NT2/D1 (cell line): ENCODE measurements at regions not wholly inside any gene's neighbourhood (a gene's known extent, or its start where the extent isn't known, plus 50 kb on each side); places are given as distances from the start of the nearest gene placed in this dataset.

Experiments used
- DNase-seq: peaks from one replicate; pipeline ENCODE4 v3.0.0-alpha.2; 2011; ENCODE audit warnings: low read depth, low spot score
- H3K27me3 ChIP-seq: 2 replicates; pipeline ENCODE4 v1.6.0; 2011; ENCODE audit warnings: mild to moderate bottlenecking; ENCODE audit not compliant: insufficient read length, insufficient read depth
- H3K36me3 ChIP-seq: 2 replicates; pipeline ENCODE4 v1.6.1; 2011; ENCODE audit warnings: mild to moderate bottlenecking, low read length, mixed read lengths; ENCODE audit not compliant: insufficient read depth, insufficient read length
- H3K4me1 ChIP-seq: 2 replicates; pipeline ENCODE4 v1.5.1; 2011; ENCODE audit not compliant: insufficient read depth, insufficient read length
- H3K4me3 ChIP-seq: 2 replicates; pipeline ENCODE4 v1.5.1; 2011; ENCODE audit warnings: low read depth; ENCODE audit not compliant: insufficient read length
- H3K9ac ChIP-seq: 2 replicates; pipeline ENCODE4 v1.6.0; 2011; ENCODE audit warnings: low read depth; ENCODE audit not compliant: insufficient read length
- H3K9me3 ChIP-seq: 2 replicates; pipeline ENCODE4 v1.5.1; 2011; ENCODE audit warnings: mild to moderate bottlenecking, low read length; ENCODE audit not compliant: insufficient read depth
- SUZ12 ChIP-seq: IDR thresholded peaks from 2 replicates; pipeline ENCODE4 v1.6.1; 2011; ENCODE audit not compliant: insufficient read length, insufficient read depth; ENCODE audit errors: extremely low read depth
- YY1 ChIP-seq: IDR thresholded peaks from 2 replicates; pipeline ENCODE4 v1.6.1; 2011; ENCODE audit not compliant: insufficient read length, insufficient read depth
- ZNF274 ChIP-seq: IDR thresholded peaks from 2 replicates; pipeline ENCODE4 v1.6.1; 2011; ENCODE audit warnings: mild to moderate bottlenecking, low read depth, low read length

DNA sequence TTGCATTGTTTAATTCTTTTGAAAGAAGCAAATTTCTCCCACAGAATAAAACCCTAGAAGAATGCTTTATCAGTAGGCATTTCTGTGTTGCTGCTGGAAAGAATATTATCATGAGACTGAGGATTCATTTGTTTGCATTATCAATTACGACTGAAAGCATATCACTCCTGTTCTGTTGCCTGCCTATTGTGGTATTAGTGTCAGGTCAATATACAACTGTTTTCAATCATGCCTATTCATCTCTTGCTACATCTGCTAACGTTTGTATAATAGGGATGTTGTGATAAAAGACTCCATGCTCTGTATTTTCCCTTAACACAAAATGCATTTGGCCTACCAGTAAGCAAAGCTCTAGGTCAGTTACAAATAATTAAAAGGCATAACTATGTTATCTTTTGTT lies 221.5 kb downstream of the PTPRC start:
- DNase-seq: no peak
- TF ChIP-seq ZNF274: no peak
- TF ChIP-seq YY1: no peak
- TF ChIP-seq SUZ12: no peak
- H3K9me3 ChIP-seq: no peaks in the 10 kb centered on the region

DNA sequence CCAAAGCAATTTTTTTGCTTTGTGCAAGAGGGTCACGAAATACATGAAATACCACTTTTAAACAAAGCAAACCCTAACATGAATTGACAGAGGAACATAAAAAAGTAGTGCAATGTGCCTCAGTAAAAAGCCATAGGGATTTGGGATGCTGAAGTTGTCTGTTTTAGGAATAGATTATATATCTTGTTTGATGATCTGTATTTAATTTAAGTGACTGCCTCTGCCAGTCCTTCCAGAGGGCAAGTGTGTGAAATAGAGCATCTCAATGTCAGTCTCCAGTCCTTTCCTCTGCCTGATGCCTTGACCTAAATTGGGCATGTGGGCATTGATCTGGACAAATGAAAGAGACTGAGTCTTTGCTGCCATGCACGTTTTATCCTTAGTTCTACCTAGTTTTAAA lies 222.8 kb downstream of the PTPRC start:
- Histone ChIP-seq H3K4me3 (no peak overlapping the region), H3K4me1 (no peaks in the 10 kb centered on the region)
- no peak for TF ChIP-seq ZNF274
- no peak for TF ChIP-seq YY1
- TF ChIP-seq SUZ12: no peak

More for the DNA sequence above, 221.5 kb downstream of the PTPRC start:
- no peaks in the 10 kb centered on the region for H3K4me1 ChIP-seq
- no peak overlapping the region for H3K4me3 ChIP-seq
- H3K27me3 ChIP-seq: no peaks in the 10 kb centered on the region
- H3K9ac ChIP-seq: no peak overlapping the region
- no peaks in the 10 kb centered on the region for H3K36me3 ChIP-seq

DNA sequence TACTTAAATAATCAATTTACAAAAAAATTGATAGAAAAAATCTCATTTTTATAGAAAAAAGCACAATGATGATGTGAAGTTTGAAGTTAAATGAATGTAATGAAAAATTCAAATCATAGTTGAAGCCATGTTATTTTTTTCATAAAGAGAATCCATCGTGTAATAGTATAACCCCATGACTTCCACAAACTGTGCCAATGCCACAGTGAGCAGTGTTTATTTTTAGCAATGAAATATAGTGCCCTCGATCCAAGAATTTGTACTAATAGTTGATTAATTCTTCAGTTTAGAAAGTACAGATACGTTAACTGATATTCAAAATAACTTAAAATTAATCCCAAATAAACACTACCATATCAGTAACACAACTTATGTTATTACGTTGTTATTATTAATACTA lies 225.9 kb downstream of the PTPRC start:
- H3K9me3 ChIP-seq: no peaks in the 10 kb centered on the region
- no peak overlapping the region for H3K4me3 ChIP-seq
- H3K4me1 ChIP-seq: no peaks in the 10 kb centered on the region
- no peak for TF ChIP-seq YY1
- no peak for TF ChIP-seq SUZ12
- TF ChIP-seq ZNF274: no peak
- no peaks in the 10 kb centered on the region for H3K27me3 ChIP-seq
- DNase-seq: no peak
- H3K9ac ChIP-seq: no peak overlapping the region
- no peaks in the 10 kb centered on the region for H3K36me3 ChIP-seq

More for the DNA sequence above, 222.8 kb downstream of the PTPRC start:
- H3K36me3 ChIP-seq: no peaks in the 10 kb centered on the region
- no peak for DNase-seq
- H3K9me3 ChIP-seq: no peaks in the 10 kb centered on the region
- H3K9ac ChIP-seq: no peak overlapping the region
- H3K27me3 ChIP-seq: no peaks in the 10 kb centered on the region

DNA sequence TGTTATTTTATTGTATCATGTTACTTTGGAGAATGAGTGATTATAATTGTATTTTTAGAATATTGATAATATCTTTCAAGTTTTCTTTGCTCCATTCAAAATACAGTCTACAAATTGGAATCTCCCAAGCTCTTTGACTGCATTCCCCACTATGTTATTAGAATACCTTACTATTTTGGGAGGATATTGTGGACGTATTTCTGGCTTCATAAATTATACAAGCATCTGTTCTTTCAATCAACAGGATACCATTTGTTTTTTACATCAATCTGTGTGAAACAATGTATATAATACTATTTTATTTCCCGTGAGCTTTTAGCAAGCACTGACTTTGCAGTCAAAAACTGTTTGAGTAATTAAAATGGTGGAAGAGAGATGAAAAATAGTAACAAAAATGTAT lies 226.5 kb downstream of the PTPRC start:
- Histone ChIP-seq H3K4me1 (no peaks in the 10 kb centered on the region), H3K27me3 (no peaks in the 10 kb centered on the region), H3K36me3 (no peaks in the 10 kb centered on the region), H3K9ac (no peak overlapping the region), H3K4me3 (no peak overlapping the region), H3K9me3 (no peaks in the 10 kb centered on the region)
- TF ChIP-seq ZNF274 (no peak), SUZ12 (no peak)
- DNase-seq: no peak

DNA sequence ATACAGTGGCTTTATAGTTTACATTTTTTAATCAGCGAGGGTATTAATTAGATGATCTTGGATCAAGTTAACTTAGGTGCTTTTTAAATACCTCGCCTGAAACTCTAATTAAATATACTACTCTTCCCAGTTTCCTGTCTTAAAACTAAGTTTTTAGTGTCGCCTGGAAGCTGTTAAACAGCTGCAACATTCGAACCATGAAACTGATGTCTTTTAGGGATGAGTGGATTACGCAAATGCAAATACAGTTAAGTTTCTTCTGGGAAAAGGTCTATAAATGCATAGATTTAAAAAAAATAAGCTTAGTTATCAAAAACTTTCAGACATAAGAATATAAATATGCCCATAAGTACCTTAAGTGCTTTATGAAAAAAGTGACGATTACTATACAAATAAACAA lies 228.3 kb downstream of the PTPRC start:
- TF ChIP-seq SUZ12: no peak
- TF ChIP-seq ZNF274: no peak
- TF ChIP-seq YY1: no peak
- H3K9me3 ChIP-seq: no peaks in the 10 kb centered on the region
- H3K36me3 ChIP-seq: no peaks in the 10 kb centered on the region
- no peak overlapping the region for H3K4me3 ChIP-seq
- H3K4me1 ChIP-seq: no peaks in the 10 kb centered on the region
- H3K27me3 ChIP-seq: no peaks in the 10 kb centered on the region
- DNase-seq: no peak
- H3K9ac ChIP-seq: no peak overlapping the region

DNA sequence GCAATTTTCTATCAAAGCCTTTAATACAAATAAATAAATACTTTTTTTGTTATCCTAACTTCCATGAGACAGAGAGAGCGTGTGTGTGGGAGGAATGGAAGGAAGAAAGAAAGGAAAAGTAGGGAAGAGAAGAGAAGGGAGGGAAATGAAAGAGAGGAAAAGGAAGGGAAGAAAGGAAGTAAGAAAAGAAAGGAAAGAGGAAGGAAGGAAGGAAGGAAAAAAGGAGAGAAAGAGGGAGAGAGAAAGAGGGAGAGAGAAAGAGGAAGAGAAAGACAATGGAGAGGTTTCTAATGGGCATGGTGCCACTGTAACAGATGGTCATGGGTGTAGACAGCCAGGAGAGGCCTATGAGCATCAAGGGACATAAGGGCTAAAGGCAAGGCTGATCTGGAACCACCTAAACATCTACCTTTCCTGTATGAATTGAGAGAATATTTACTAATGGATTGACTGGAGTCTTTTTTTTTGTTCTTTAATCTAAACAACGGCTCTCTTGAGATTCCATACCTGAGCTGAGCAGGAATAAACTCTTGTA lies 234.9 kb downstream of the PTPRC start:
- Histone ChIP-seq H3K36me3 (no peaks in the 10 kb centered on the region), H3K4me1 (no peaks in the 10 kb centered on the region), H3K27me3 (no peaks in the 10 kb centered on the region), H3K4me3 (no peak overlapping the region), H3K9me3 (no peaks in the 10 kb centered on the region), H3K9ac (no peak overlapping the region)
- DNase-seq: no peak
- TF ChIP-seq YY1 (no peak), ZNF274 (no peak), SUZ12 (no peak)

DNA sequence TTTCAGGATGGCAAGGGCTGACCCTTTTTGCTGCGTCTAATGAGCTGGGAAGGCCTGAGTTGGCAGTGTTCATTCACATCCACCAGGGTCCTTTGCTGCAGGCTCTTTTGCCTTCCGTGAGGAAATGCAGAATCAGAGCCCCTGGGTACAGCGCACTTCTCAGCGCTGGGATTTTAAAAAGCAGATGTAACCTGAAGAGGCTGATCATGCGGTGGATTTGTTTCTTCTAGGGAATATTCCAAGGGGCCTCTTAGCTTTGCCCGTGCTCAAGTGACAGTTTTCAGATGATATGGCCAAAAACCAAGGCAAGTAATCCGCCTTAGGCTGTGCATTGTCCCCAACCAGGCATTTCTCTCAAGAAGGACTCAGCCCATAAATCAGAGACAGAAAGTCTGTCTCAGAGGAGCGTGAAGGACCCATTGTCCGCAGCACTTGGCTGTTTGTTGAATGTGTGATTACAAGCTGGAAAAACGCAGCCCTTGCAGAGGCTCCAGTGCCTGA lies 237.6 kb downstream of the PTPRC start:
- Histone ChIP-seq H3K36me3 (no peaks in the 10 kb centered on the region), H3K4me3 (no peak overlapping the region), H3K4me1 (no peaks in the 10 kb centered on the region), H3K9me3 (no peaks in the 10 kb centered on the region), H3K9ac (no peak overlapping the region), H3K27me3 (no peaks in the 10 kb centered on the region)
- no peak for DNase-seq
- no peak for TF ChIP-seq SUZ12
- TF ChIP-seq ZNF274: no peak
- no peak for TF ChIP-seq YY1
